Activated naive CD8-positive, alpha-beta T cell treated with anti-CD3 and anti-CD28 coated beads, Interleukin-2, amount 50 U/mL, for 24 hours (primary cell): ENCODE measurements at regions not wholly inside any gene's neighbourhood (a gene's known extent, or its start where the extent isn't known, plus 50 kb on each side); places are given as distances from the start of the nearest gene placed in this dataset.

Experiments
- ATAC-seq: fragments of 150-1000 bp; cut with Tn5 transposase; one replicate; pipeline ENCODE4 v1.10.0; 2021
- DNase-seq: peaks from one replicate; pipeline ENCODE4 v3.0.0; 2021
- H3K27ac Mint-ChIP-seq: one replicate; pipeline ENCODE4 v1.8.0; 2021; ENCODE audit warnings: mild to moderate bottlenecking, mixed read lengths
- H3K27me3 Mint-ChIP-seq: one replicate; pipeline ENCODE4 v1.8.0; 2021; ENCODE audit warnings: mixed read lengths
- H3K36me3 Mint-ChIP-seq: one replicate; pipeline ENCODE4 v1.8.0; 2021; ENCODE audit warnings: low read depth, mixed read lengths
- H3K4me1 Mint-ChIP-seq: one replicate; pipeline ENCODE4 v1.8.0; 2021; ENCODE audit warnings: mixed read lengths
- H3K4me3 Mint-ChIP-seq: one replicate; pipeline ENCODE4 v1.8.0; 2021; ENCODE audit warnings: mild to moderate bottlenecking, moderate library complexity, mixed read lengths
- H3K9me3 Mint-ChIP-seq: one replicate; pipeline ENCODE4 v1.8.0; 2021; ENCODE audit warnings: mixed read lengths

- H3K9me3 Mint-ChIP-seq, result no peaks in the 10 kb centered on the region
- H3K27me3 Mint-ChIP-seq, result no peaks in the 10 kb centered on the region
- DNase-seq, result no peak
- no peak overlapping the region for H3K4me3 Mint-ChIP-seq
- no peak for ATAC-seq
- H3K36me3 Mint-ChIP-seq, result no peaks in the 10 kb centered on the region
- no peak overlapping the region for H3K27ac Mint-ChIP-seq
- no peaks in the 10 kb centered on the region for H3K4me1 Mint-ChIP-seq
These were observed 1045.8 kb downstream of the BRD1 start for GRCh38 chr22:48781868-48782267.

GRCh38 chr22:48781391-48781790 lies 1046.3 kb downstream of the BRD1 start:
- Mint-ChIP-seq H3K4me1 (no peaks in the 10 kb centered on the region), H3K36me3 (no peaks in the 10 kb centered on the region), H3K27ac (no peak overlapping the region), H3K9me3 (peaks cover 2% of the 10 kb centered on the region), H3K4me3 (no peak overlapping the region), H3K27me3 (no peaks in the 10 kb centered on the region)
- ATAC-seq, result no peak
- DNase-seq, result no peak

GRCh38 chr22:48780597-48781277 lies 1046.9 kb downstream of the BRD1 start:
- no peak for DNase-seq
- Mint-ChIP-seq H3K4me3 (no peak overlapping the region), H3K36me3 (no peaks in the 10 kb centered on the region), H3K9me3 (peaks cover 7% of the 10 kb centered on the region), H3K27ac (no peak overlapping the region), H3K27me3 (no peaks in the 10 kb centered on the region), H3K4me1 (no peaks in the 10 kb centered on the region)
- no peak for ATAC-seq

- H3K4me3 Mint-ChIP-seq, result no peak overlapping the region
- ATAC-seq (no peak), DNase-seq (no peak)
- H3K36me3 Mint-ChIP-seq, result no peaks in the 10 kb centered on the region
- no peak overlapping the region for H3K27ac Mint-ChIP-seq
- peaks cover 7% of the 10 kb centered on the region for H3K9me3 Mint-ChIP-seq
- peaks cover 3% of the 10 kb centered on the region for H3K27me3 Mint-ChIP-seq
- H3K4me1 Mint-ChIP-seq, result no peaks in the 10 kb centered on the region
These were observed 1047.7 kb downstream of the BRD1 start for GRCh38 chr22:48779661-48780596.

GRCh38 chr22:48779211-48779643 lies 1048.4 kb downstream of the BRD1 start:
- peaks cover 4% of the 10 kb centered on the region for H3K27me3 Mint-ChIP-seq
- no peak overlapping the region for H3K4me3 Mint-ChIP-seq
- no peak for ATAC-seq
- no peaks in the 10 kb centered on the region for H3K36me3 Mint-ChIP-seq
- no peak overlapping the region for H3K27ac Mint-ChIP-seq
- DNase-seq, result no peak
- H3K4me1 Mint-ChIP-seq, result no peaks in the 10 kb centered on the region
- H3K9me3 Mint-ChIP-seq, result peaks cover 7% of the 10 kb centered on the region

GRCh38 chr22:48778308-48779195 lies 1049.1 kb downstream of the BRD1 start:
- Mint-ChIP-seq H3K4me1 (no peaks in the 10 kb centered on the region), H3K4me3 (no peak overlapping the region), H3K27ac (no peak overlapping the region), H3K9me3 (peaks cover 7% of the 10 kb centered on the region), H3K36me3 (no peaks in the 10 kb centered on the region), H3K27me3 (peaks cover 8% of the 10 kb centered on the region)
- DNase-seq (no peak), ATAC-seq (no peak)

- H3K27ac Mint-ChIP-seq, result no peak overlapping the region
- H3K9me3 Mint-ChIP-seq, result peaks cover 13% of the 10 kb centered on the region
- no peak overlapping the region for H3K4me3 Mint-ChIP-seq
- ATAC-seq, result no peak
- peaks cover 14% of the 10 kb centered on the region for H3K27me3 Mint-ChIP-seq
- H3K36me3 Mint-ChIP-seq, result no peaks in the 10 kb centered on the region
- no peaks in the 10 kb centered on the region for H3K4me1 Mint-ChIP-seq
- DNase-seq, result no peak
These were observed 1055.3 kb downstream of the BRD1 start for GRCh38 chr22:48772286-48772907.

- Mint-ChIP-seq H3K4me1 (no peaks in the 10 kb centered on the region), H3K9me3 (peaks cover 20% of the 10 kb centered on the region), H3K4me3 (no peak overlapping the region), H3K27ac (no peak overlapping the region), H3K36me3 (no peaks in the 10 kb centered on the region), H3K27me3 (no peaks in the 10 kb centered on the region)
- no peak for ATAC-seq
- DNase-seq, result no peak
These were observed 1062.1 kb downstream of the BRD1 start for GRCh38 chr22:48765595-48765994.

- Mint-ChIP-seq H3K9me3 (peaks cover 20% of the 10 kb centered on the region), H3K27ac (no peak overlapping the region), H3K4me3 (no peak overlapping the region), H3K4me1 (no peaks in the 10 kb centered on the region), H3K36me3 (no peaks in the 10 kb centered on the region), H3K27me3 (no peaks in the 10 kb centered on the region)
- DNase-seq (no peak), ATAC-seq (no peak)
These were observed 1066.1 kb downstream of the BRD1 start for GRCh38 chr22:48761546-48761945.

GRCh38 chr22:48760481-48761390 lies 1066.9 kb downstream of the BRD1 start:
- Mint-ChIP-seq H3K27me3 (peaks cover 7% of the 10 kb centered on the region), H3K9me3 (peaks cover 18% of the 10 kb centered on the region), H3K27ac (no peak overlapping the region), H3K4me1 (no peaks in the 10 kb centered on the region), H3K36me3 (no peaks in the 10 kb centered on the region), H3K4me3 (no peak overlapping the region)
- no peak for DNase-seq
- ATAC-seq, result no peak

GRCh38 chr22:48758881-48759875 lies 1068.5 kb downstream of the BRD1 start:
- H3K27ac Mint-ChIP-seq, result no peak overlapping the region
- DNase-seq (no peak), ATAC-seq (no peak)
- H3K27me3 Mint-ChIP-seq, result peaks cover 7% of the 10 kb centered on the region
- no peak overlapping the region for H3K4me3 Mint-ChIP-seq
- H3K9me3 Mint-ChIP-seq, result peaks cover 6% of the 10 kb centered on the region
- no peaks in the 10 kb centered on the region for H3K4me1 Mint-ChIP-seq
- no peaks in the 10 kb centered on the region for H3K36me3 Mint-ChIP-seq

GRCh38 chr22:48757985-48758561 lies 1069.6 kb downstream of the BRD1 start:
- no peak for DNase-seq
- no peaks in the 10 kb centered on the region for H3K4me1 Mint-ChIP-seq
- H3K9me3 Mint-ChIP-seq, result peaks cover 6% of the 10 kb centered on the region
- H3K27me3 Mint-ChIP-seq, result peaks cover 7% of the 10 kb centered on the region
- H3K4me3 Mint-ChIP-seq, result no peak overlapping the region
- no peaks in the 10 kb centered on the region for H3K36me3 Mint-ChIP-seq
- H3K27ac Mint-ChIP-seq, result no peak overlapping the region
- ATAC-seq, result no peak
